ENCODE measurements at regions not wholly inside any gene's neighbourhood (a gene's known extent, or its start where the extent isn't known, plus 50 kb on each side); places are given as distances from the start of the nearest gene placed in this dataset.

DNA sequence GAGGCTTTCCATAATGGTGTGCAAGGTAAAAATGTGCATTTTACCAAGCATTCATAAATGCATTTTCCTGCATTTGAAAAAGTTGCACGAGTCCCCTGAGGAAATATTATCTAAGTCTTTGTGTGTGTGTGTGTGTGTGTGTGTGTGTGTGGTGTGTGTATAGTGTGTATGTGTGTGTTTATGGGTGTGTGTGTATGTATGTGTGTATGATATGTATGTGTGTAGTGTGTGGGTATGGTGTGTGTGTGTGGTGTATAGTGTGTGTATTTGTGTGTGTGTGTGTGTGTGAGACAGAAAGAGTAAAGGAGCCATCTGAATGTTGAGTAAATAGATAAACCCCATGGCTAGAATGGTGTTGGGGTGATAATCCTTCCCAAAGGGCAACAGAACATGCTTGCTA is 229.6 kb upstream of the TBC1D5 start:
- H3K4me1 Mint-ChIP-seq (ENCODE audit: low read depth): peaks cover 1% of the 10 kb centered on the region
- H3K27me3 Mint-ChIP-seq (ENCODE audit: low read depth): no peaks in the 10 kb centered on the region
- H3K27ac Mint-ChIP-seq: no peak overlapping the region
- H3K36me3 Mint-ChIP-seq (ENCODE audit: low read depth): no peaks in the 10 kb centered on the region
- intact Hi-C loops (cut with micrococcal nuclease): no loop called here
- H3K4me3 Mint-ChIP-seq (ENCODE audit: low read depth): no peak overlapping the region
- no peaks in the 10 kb centered on the region for H3K9me3 Mint-ChIP-seq
- no peak for DNase-seq (ENCODE audit: low spot score)

DNA sequence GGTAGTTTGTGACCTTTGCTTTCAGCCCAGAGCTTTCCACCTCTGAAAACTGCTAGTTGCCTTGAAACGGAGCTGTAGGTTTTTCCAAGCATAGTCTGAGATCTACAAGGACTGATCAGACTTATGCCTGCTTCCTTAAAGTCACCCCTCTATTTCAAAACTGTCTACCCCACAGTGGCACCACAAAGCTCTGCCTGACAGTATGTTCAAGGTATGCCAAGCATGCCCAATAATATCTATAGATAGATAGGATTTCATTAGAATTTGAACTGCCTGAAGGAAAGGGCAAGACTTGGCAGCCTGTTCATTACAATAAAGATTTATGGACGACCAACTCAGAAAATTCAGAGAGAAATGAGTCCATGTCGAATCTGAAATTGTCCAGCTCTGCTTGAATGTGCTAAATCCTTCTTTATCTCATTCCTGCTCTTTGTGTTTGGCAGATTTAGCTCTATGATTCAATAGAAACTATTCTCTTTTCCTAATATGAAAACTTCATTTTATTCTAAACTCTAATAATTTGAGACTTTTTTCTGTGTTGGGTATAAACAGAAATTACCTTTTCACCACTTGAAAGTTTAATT is 227.6 kb upstream of the TBC1D5 start:
- H3K9me3 Mint-ChIP-seq: no peaks in the 10 kb centered on the region
- no peak for DNase-seq (ENCODE audit: low spot score)
- H3K36me3 Mint-ChIP-seq (ENCODE audit: low read depth): no peaks in the 10 kb centered on the region
- no peak overlapping the region for H3K27ac Mint-ChIP-seq
- peaks cover 6% of the 10 kb centered on the region for H3K4me1 Mint-ChIP-seq (ENCODE audit: low read depth)
- H3K4me3 Mint-ChIP-seq (ENCODE audit: low read depth): no peak overlapping the region
- intact Hi-C loops (cut with micrococcal nuclease): no loop called here
- no peaks in the 10 kb centered on the region for H3K27me3 Mint-ChIP-seq (ENCODE audit: low read depth)

- H3K27ac Mint-ChIP-seq: no peak overlapping the region
- DNase-seq (ENCODE audit: low spot score): no peak
- intact Hi-C loops (cut with micrococcal nuclease): no loop called here
- no peaks in the 10 kb centered on the region for H3K36me3 Mint-ChIP-seq (ENCODE audit: low read depth)
- H3K9me3 Mint-ChIP-seq: no peaks in the 10 kb centered on the region
- no peaks in the 10 kb centered on the region for H3K27me3 Mint-ChIP-seq (ENCODE audit: low read depth)
- no peak overlapping the region for H3K4me3 Mint-ChIP-seq (ENCODE audit: low read depth)
- H3K4me1 Mint-ChIP-seq (ENCODE audit: low read depth): peaks cover 9% of the 10 kb centered on the region
Measured at GRCh38 chr3:17969244-17969643, 226.8 kb upstream of the TBC1D5 start.

DNA sequence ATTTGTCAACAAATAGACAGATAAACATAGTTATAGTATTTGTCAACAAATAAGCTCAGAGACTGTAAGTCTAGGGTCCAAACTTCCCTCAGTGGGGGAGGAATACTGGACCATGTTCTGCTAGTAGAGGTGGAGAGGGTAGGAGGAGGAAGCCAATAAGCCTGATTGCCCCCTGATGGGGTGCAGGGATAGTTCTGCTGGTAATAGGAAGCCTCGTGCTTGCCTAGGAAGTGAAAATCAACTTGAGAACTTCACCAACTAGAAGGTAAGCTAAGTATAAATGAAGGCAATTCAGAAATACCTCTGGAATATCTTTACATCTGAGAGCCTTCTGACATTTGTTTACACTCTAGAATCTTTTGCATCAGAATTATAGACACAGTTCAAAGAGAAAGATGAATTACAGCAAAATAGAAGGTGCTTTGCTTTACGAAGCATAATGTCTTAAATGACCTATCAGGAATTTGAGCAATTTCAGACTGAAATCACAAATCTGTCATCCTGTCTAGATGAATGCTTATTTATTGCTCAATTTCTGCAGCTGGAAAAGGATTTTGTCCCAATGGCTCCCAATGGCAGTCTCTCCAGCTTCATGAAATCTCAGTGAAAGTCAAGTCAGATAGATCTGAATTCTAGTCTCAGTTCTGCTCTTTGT is 225.6 kb upstream of the TBC1D5 start:
- Mint-ChIP-seq H3K9me3 (no peaks in the 10 kb centered on the region), H3K27me3 (ENCODE audit: low read depth) (no peaks in the 10 kb centered on the region), H3K4me1 (ENCODE audit: low read depth) (peaks cover 12% of the 10 kb centered on the region), H3K36me3 (ENCODE audit: low read depth) (no peaks in the 10 kb centered on the region), H3K27ac (no peak overlapping the region), H3K4me3 (ENCODE audit: low read depth) (no peak overlapping the region)
- intact Hi-C loops (cut with micrococcal nuclease): no loop called here
- no peak for DNase-seq (ENCODE audit: low spot score)

DNA sequence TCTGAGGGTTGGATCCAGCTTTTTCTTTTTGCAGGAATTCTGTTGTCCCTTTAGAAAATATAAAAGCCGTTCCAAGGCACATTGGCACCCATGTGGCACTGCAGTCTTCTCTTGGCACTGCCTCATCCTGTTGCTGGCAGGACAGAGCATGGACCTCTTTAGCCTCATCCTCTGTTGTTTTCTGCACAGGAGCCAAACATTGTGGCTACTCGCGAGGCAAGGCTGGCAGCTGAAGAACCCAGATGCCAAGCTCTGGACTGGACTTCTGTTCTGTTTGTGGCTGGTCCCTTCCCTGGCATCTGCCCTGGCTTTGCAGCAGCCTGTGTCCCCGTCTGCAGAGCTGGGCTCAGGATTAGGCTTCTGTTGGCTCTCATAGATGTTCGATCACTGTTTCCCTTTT is 224.7 kb upstream of the TBC1D5 start:
- no peak for DNase-seq (ENCODE audit: low spot score)
- intact Hi-C loops (cut with micrococcal nuclease): no loop called here
- H3K9me3 Mint-ChIP-seq: no peaks in the 10 kb centered on the region
- no peak overlapping the region for H3K4me3 Mint-ChIP-seq (ENCODE audit: low read depth)
- no peaks in the 10 kb centered on the region for H3K36me3 Mint-ChIP-seq (ENCODE audit: low read depth)
- H3K27me3 Mint-ChIP-seq (ENCODE audit: low read depth): no peaks in the 10 kb centered on the region
- H3K27ac Mint-ChIP-seq: no peak overlapping the region
- H3K4me1 Mint-ChIP-seq (ENCODE audit: low read depth): peaks cover 11% of the 10 kb centered on the region

GRCh38 chr3:17965331-17965730 is 222.9 kb upstream of the TBC1D5 start:
- Mint-ChIP-seq H3K9me3 (no peaks in the 10 kb centered on the region), H3K4me3 (ENCODE audit: low read depth) (no peak overlapping the region), H3K4me1 (ENCODE audit: low read depth) (peaks cover 11% of the 10 kb centered on the region), H3K36me3 (ENCODE audit: low read depth) (no peaks in the 10 kb centered on the region), H3K27ac (no peak overlapping the region), H3K27me3 (ENCODE audit: low read depth) (no peaks in the 10 kb centered on the region)
- no peak for DNase-seq (ENCODE audit: low spot score)
- intact Hi-C loops (cut with micrococcal nuclease): loop anchor here (2.0 kb wide), 1 partner anchor 21 kb away; no protein-coding TSS in a partner anchor

- Mint-ChIP-seq H3K36me3 (ENCODE audit: low read depth) (no peaks in the 10 kb centered on the region), H3K4me3 (ENCODE audit: low read depth) (no peak overlapping the region), H3K27ac (peak overlapping the region; percentile 54), H3K9me3 (no peaks in the 10 kb centered on the region), H3K4me1 (ENCODE audit: low read depth) (peaks cover 11% of the 10 kb centered on the region), H3K27me3 (ENCODE audit: low read depth) (peaks cover 2% of the 10 kb centered on the region)
- no peak for DNase-seq (ENCODE audit: low spot score)
- intact Hi-C loops (cut with micrococcal nuclease): loop anchor here (1.0 to 2.0 kb wide), 3 partner anchors 19 to 243 kb away; no protein-coding TSS in a partner anchor
Measured at GRCh38 chr3:17964108-17964507, 221.7 kb upstream of the TBC1D5 start.

GRCh38 chr3:17955411-17955810 is 213.0 kb upstream of the TBC1D5 start:
- H3K27ac Mint-ChIP-seq: no peak overlapping the region
- DNase-seq (ENCODE audit: low spot score): no peak
- H3K4me1 Mint-ChIP-seq (ENCODE audit: low read depth): no peaks in the 10 kb centered on the region
- no peak overlapping the region for H3K4me3 Mint-ChIP-seq (ENCODE audit: low read depth)
- intact Hi-C loops (cut with micrococcal nuclease): no loop called here
- H3K27me3 Mint-ChIP-seq (ENCODE audit: low read depth): peaks cover 11% of the 10 kb centered on the region
- peaks cover 28% of the 10 kb centered on the region for H3K9me3 Mint-ChIP-seq
- no peaks in the 10 kb centered on the region for H3K36me3 Mint-ChIP-seq (ENCODE audit: low read depth)

GRCh38 chr3:17954801-17955200 is 212.4 kb upstream of the TBC1D5 start:
- H3K9me3 Mint-ChIP-seq: peaks cover 31% of the 10 kb centered on the region
- peaks cover 11% of the 10 kb centered on the region for H3K27me3 Mint-ChIP-seq (ENCODE audit: low read depth)
- H3K36me3 Mint-ChIP-seq (ENCODE audit: low read depth): no peaks in the 10 kb centered on the region
- no peak overlapping the region for H3K4me3 Mint-ChIP-seq (ENCODE audit: low read depth)
- H3K27ac Mint-ChIP-seq: no peak overlapping the region
- H3K4me1 Mint-ChIP-seq (ENCODE audit: low read depth): no peaks in the 10 kb centered on the region
- intact Hi-C loops (cut with micrococcal nuclease): no loop called here
- no peak for DNase-seq (ENCODE audit: low spot score)

- Mint-ChIP-seq H3K9me3 (peaks cover 43% of the 10 kb centered on the region), H3K4me3 (ENCODE audit: low read depth) (no peak overlapping the region), H3K27me3 (ENCODE audit: low read depth) (peaks cover 12% of the 10 kb centered on the region), H3K36me3 (ENCODE audit: low read depth) (peaks cover 7% of the 10 kb centered on the region), H3K27ac (no peak overlapping the region), H3K4me1 (ENCODE audit: low read depth) (peaks cover 6% of the 10 kb centered on the region)
- intact Hi-C loops (cut with micrococcal nuclease): no loop called here
- no peak for DNase-seq (ENCODE audit: low spot score)
Measured at GRCh38 chr3:17951241-17951640, 208.8 kb upstream of the TBC1D5 start.

DNA sequence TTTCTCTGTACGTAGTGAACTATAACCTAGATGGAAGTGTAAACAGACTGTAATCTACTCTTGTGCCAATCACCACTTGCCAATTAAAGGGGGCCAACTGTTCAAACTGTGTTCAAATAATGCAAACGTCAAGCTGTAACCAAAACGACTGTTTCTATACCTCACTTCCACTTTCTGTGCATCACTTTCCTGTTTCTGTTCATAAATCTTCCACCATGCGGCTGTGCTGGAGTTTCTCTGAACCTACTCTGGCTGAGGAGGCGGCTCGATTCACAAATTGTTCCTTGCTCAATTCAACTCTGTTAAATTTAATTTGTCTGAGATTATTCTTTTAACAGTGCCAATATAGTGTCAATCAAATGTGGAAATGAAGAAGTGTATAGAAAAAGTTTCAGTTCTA is 206.7 kb upstream of the TBC1D5 start:
- intact Hi-C loops (cut with micrococcal nuclease): no loop called here
- Mint-ChIP-seq H3K36me3 (ENCODE audit: low read depth) (peaks cover 7% of the 10 kb centered on the region), H3K27ac (no peak overlapping the region), H3K27me3 (ENCODE audit: low read depth) (peaks cover 8% of the 10 kb centered on the region), H3K9me3 (peaks cover 43% of the 10 kb centered on the region), H3K4me1 (ENCODE audit: low read depth) (peaks cover 12% of the 10 kb centered on the region), H3K4me3 (ENCODE audit: low read depth) (no peak overlapping the region)
- DNase-seq (ENCODE audit: low spot score): no peak

- intact Hi-C loops (cut with micrococcal nuclease): no loop called here
- no peak for DNase-seq (ENCODE audit: low spot score)
- H3K4me1 Mint-ChIP-seq (ENCODE audit: low read depth): peaks cover 12% of the 10 kb centered on the region
- H3K36me3 Mint-ChIP-seq (ENCODE audit: low read depth): peaks cover 7% of the 10 kb centered on the region
- H3K4me3 Mint-ChIP-seq (ENCODE audit: low read depth): no peak overlapping the region
- H3K27me3 Mint-ChIP-seq (ENCODE audit: low read depth): peaks cover 5% of the 10 kb centered on the region
- no peak overlapping the region for H3K27ac Mint-ChIP-seq
- H3K9me3 Mint-ChIP-seq: peaks cover 39% of the 10 kb centered on the region
Measured at GRCh38 chr3:17947833-17948232, 205.4 kb upstream of the TBC1D5 start.

GRCh38 chr3:17946619-17947018 is 204.2 kb upstream of the TBC1D5 start:
- DNase-seq (ENCODE audit: low spot score): no peak
- Mint-ChIP-seq H3K27me3 (ENCODE audit: low read depth) (peaks cover 6% of the 10 kb centered on the region), H3K9me3 (peaks cover 27% of the 10 kb centered on the region), H3K4me3 (ENCODE audit: low read depth) (no peak overlapping the region), H3K36me3 (ENCODE audit: low read depth) (peaks cover 7% of the 10 kb centered on the region), H3K4me1 (ENCODE audit: low read depth) (peaks cover 12% of the 10 kb centered on the region), H3K27ac (no peak overlapping the region)
- intact Hi-C loops (cut with micrococcal nuclease): no loop called here
